ENCODE measurements at regions not wholly inside any gene's neighbourhood (a gene's known extent, or its start where the extent isn't known, plus 50 kb on each side); places are given as distances from the start of the nearest gene placed in this dataset.

DNA sequence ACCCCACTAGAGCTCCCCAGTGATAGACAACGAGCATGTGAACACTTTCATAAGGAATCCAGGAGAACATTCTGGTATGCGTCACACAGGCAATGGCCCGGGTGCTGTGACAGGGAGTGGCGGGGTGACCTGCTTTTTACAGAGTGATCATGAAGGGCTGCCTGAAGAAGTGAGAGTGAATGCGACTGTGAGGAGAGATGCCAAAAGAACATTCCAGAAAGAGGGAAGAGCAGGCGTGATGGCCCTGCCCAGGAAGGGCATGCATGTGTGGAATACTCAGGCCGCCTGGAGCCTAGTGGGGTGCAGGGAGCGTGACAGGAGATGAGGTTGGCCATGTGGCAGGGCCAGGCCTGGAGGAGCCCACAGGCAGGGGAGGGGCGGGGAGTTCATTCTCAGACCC is 53.8 kb downstream of the FZD10 start:
- intact Hi-C loops (cut with micrococcal nuclease): no loop called here
- no peak for DNase-seq
- no peak for ATAC-seq

DNA sequence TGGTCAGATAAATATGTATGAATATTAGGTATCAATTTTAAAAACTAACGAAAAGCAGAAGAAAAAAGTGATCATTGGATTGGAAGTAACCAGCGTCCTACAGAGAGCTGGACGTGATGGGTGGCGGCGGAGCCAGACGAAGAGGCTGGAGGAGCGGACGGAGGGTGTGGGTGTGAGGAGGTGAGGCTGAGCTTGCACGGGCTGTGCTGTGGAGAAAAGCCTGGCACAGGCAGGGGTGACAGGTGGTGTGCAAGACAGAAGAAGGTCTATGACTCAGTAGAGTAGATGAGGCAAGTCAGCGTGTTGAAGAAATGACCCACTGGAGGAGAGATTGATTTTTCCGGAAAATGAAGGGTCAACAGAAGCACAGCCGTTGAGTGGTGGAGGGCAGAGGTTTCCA is 56.4 kb downstream of the FZD10 start:
- no peak for DNase-seq
- ATAC-seq: no peak
- intact Hi-C loops (cut with micrococcal nuclease): no loop called here

DNA sequence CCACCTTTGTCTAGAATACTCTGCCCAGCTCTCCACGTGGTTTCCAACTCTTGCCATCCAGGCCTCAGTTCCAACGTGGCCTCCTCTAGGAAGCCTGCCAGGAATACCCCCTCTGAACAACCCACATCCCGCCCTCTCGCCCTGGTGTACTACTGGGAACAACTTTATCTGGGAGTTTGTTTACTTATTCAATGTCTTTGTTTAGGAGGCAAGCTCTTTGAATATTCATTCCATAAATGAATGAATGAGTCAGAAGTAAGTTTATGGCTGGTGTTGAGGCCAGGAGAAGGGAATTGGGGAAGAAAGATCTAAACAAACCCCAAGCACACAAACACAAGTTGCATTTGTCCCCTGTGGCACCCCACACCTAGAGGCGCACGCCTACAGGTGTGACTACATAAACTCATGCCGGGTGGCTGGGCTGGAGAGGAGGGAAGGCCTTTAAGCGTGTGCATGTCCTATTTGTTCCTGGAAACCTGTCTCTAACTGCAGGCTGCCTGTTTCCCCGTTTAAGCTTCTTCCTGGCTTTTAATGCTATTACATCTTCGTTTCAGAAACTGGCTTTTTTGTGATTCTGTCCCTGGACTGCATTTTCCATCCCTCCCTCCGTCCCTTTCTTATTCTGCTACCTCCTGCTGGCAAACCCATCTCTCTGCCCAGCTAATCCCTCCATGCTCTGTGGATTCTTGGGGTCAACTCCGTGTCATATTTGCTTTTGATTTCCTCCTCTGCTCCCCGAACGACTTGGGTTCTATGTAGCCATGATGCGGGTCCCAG is 57.9 kb downstream of the FZD10 start:
- intact Hi-C loops (cut with micrococcal nuclease): no loop called here

DNA sequence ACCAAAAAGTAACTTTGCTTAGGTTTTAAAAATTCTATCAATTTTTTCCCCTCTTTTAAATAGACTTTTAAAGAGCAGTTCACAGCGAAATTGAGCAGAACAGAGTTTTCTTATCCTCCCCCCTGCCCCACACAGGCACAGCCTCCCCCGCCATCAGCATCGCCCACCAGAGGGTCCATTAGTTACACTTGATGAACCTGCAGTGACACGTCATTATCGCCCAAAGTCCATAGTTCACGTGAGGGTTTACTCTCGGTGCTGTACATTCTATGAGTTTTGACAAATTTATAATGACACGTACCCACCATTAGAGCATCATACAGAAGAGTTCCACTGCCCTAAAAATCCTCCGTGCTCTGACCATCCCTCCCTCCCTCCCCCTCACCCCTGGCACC is 58.4 kb downstream of the FZD10 start:
- DNase-seq: no peak
- no peak for ATAC-seq
- intact Hi-C loops (cut with micrococcal nuclease): no loop called here

More for the DNA sequence above, 57.9 kb downstream of the FZD10 start:
- DNase-seq (no peak), ATAC-seq (no peak)

DNA sequence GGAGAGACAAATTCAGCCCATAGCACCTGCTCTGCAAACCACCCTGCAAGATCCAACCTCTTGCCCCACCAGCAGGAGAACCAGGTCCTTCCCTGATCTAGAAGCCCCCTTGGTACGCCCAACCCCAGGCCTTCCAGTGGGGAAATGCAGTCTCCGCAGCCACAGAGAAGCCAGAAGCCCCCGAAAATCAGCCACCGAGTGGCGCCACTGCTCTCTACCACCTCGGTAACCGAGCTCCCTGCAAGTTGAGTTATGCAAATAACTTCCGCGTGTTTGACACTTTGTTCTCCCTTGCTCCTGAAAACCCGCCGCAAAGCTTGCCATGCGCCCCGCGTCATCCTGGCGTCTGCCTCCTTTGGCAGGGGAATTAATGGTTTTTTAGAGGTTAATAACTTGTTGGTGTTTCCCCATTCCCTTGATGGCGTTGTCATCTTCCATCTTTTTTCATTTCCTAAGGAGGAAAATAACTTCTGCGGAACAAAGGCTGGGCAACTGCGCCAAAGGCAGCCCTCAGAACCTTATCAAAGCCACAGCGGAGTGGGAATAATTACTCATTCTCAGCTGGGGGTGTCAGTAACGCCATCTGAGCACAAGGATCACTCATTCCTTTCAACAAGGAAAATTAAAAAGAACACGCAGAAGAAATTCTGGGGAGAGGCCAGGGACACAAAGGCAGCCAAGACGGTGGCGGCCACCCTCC is 60.4 kb downstream of the FZD10 start:
- ATAC-seq (no peak), DNase-seq (no peak)
- intact Hi-C loops (cut with micrococcal nuclease): no loop called here

DNA sequence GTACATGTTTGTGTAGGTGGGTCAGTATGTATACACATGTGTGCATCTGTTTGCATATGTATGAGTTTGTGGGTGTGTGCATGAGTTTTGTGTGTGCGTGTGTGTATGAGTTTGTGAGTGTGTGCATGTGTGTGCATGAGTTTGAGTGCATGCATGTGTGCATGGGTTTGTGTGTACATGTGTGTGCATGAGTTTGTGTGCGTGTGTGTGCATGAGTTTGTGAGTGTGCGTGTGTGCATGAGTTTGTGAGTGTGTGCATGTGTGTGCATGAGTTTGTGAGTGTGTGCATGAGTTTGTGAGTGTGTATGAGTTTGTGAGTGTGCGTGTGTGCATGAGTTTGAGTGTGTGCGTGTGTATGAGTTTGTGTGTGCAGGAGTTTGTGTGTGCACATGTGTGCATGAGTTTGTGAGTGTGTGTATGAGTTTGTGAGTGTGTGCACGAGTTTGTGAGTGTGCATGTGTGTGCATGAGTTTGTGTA is 61.5 kb downstream of the FZD10 start:
- no peak for DNase-seq
- intact Hi-C loops (cut with micrococcal nuclease): no loop called here
- ATAC-seq: no peak

DNA sequence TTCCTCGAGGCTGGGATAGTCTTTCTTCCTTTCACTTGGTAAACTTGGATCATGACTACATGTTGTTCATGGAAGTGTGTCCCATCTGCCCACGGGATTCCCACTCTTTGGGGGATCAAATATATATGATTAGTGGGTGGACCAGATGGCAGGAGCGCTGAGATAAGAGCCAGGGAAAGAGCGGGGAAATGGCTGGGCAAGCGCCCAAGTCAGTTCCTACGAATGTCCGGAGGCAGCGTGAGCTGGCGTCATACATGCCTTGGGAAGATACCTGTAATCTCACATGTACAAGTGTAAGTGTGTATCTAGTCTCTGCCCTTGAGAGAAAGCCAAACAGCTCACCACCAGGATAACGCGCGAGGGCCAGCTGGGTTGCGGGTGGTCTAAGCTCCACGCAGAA is 62.3 kb downstream of the FZD10 start:
- DNase-seq (no peak), ATAC-seq (no peak)
- intact Hi-C loops (cut with micrococcal nuclease): no loop called here

DNA sequence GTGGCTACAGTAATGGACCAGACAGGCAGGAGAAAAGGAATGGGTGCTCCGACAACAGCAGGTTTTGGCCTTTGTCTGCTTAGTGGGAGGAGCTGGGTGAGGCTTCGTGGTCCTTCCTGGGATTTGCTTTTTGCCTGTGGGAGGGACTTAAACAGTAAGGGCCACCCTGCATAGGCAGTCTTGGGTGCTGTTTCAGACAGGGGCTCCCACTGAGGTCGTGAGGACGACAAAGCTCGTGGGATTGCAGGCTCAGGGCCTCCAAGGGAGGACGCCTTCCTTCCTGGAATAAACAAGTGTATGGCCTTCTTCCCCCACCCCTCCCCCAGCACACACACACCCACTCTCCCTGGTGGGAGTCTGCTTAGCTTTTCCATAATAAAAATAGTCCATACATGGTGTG is 63.1 kb downstream of the FZD10 start:
- ATAC-seq (no peak), DNase-seq (no peak)
- intact Hi-C loops (cut with micrococcal nuclease): no loop called here

DNA sequence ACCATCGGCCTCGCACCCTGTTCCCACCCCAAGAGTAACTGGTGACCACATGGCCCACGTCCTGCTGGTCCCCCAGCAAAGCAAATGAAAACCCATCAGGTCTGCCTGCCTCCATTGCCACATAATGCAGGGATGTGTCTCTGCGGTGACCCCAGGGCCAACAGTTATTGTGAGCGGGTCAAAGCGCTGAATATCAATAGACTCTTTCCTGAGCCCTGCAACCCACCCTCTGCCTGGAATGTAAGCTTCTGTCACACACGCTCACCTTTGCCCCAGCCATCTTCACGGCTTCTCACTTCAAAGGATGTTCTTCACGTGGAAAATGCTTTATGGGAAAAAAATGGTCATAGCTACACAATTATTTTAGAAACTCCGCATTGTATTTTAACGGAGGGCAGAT is 63.9 kb downstream of the FZD10 start:
- DNase-seq (no peak), ATAC-seq (no peak)
- intact Hi-C loops (cut with micrococcal nuclease): no loop called here

DNA sequence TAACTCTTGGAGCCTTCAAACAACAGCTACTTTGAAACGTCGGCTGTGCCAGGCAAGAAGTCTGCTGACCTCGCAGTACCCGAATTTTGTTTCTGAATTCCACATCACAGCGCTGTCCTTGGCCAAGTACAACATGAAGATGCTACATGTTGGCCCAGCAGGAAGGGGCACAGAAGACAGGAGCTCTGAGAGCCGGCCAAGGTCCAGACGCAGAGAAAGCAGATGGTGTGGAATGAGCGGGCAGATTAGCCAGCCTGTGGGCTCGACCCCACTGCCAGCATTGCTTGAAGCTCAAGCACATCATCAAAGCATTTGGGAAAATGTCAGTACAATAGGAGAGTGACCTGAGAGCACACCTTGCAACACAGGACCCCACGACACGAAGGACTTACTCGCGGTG is 64.5 kb downstream of the FZD10 start:
- intact Hi-C loops (cut with micrococcal nuclease): no loop called here
- DNase-seq (no peak), ATAC-seq (no peak)

DNA sequence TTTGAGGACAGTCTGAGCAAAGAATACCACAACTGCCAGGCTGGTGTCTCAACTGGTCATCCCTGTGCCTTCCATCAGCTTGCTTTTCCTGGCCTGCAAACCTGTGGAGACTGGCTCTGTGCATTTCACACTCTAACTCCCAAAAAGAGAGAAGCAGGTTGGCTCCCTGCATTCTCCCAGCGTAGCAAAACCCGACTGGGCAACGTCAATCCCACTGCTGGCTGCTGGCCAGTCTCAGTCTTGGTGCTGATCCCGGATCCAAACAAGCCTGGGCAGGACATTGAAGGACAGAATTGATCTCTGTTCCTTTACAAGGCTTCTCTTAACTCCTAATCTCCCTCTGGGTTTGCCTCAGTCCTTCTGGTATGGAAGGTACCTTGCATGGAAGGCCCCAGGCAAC is 65.4 kb downstream of the FZD10 start:
- intact Hi-C loops (cut with micrococcal nuclease): no loop called here
- ATAC-seq: no peak
- no peak for DNase-seq

DNA sequence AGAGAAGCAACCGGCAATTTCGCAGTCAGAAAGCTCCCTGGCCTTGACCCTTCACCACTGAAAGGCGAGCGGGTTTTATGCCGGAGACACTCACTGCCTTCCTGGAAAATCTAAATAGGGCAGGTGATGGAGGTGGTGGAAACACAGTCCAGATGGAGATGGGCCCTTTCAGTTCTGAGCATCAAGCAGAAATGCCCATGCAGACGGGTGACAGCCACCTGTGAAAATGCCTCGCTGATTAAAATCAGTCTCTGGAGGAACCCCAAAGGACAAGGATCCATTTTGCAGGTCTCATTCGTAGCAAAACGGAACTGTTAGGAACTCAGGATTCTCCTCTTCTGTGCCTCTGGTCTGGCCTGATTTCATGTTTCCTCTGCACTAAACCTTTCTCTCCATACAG is 74.2 kb downstream of the FZD10 start:
- DNase-seq (no peak), ATAC-seq (no peak)
- intact Hi-C loops (cut with micrococcal nuclease): no loop called here

DNA sequence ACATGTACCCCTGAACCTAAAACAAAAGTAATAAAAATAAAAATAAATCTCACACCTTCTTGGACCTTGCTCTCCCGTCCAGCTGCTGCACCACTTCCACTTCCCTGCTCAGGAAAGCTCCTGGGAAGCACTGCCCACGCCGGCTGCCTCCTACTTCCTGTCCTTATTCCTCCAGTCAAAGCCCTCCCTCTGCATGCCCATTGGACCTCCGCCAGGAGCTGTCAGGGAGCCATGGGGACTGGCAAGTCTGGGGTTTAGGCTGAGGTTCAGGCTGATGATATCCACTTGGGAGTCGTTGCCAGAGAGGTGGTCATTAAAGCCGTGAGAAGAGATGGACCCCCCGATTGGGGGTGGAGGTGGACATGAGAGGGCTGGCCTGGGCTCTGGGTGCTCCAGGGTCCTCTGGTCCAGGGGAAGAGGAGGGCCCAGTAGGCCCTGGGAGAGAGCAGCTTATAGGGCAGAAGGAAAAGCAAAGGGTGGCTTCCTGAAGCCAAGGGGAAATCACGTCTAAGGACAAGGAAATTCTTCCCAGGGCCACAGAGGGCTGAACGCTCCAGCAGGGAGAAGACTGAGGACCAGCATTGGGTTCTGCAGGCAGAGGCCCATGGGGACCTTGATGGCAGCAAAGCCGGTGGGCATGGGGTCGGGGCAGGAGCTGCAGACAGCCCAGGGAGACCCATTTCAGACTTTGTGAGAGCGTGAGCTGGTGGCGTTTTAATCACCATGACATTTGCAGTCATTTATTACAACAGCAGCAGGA is 78.7 kb downstream of the FZD10 start:
- no peak for ATAC-seq
- no peak for DNase-seq
- intact Hi-C loops (cut with micrococcal nuclease): no loop called here

DNA sequence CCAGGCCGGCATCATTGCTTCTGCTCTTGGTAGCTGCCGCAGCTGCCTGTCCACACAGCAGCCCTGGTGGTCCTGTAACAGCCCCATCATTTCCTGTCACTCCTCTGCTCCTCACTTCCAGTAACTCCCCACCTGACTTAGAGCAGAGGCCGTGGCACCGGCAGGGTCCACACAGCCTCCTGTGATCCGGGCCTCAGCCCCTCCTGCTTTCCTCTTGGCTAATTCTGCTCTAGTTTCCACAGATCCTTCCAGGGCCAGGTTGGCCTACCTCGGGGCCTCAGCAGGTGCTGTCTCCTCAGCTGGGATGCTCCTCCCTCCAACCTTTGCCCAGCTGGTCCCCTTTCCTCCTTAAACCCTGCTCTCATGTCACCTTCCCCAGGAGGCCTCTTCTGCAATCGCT is 80.2 kb downstream of the FZD10 start:
- no peak for ATAC-seq
- no peak for DNase-seq
- intact Hi-C loops (cut with micrococcal nuclease): no loop called here

DNA sequence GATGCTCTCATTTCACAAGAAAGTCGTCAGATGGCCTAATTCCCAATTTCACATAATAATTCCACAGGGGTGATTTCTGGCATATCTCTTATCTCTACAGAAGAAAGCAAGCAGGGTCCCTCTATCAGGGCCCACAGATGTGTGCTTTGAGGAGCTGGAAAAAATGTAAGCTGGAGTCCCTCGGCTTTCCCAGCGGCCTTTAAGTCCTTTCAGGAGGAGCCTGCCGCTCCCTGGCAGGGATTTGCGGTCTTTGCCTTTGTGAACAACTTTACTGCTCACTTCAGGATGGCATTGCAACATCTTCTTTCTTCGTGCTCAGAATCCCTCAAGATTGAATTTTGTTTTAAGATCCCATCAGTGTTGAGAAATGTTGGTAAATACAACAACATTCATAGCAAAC is 83.0 kb downstream of the FZD10 start:
- intact Hi-C loops (cut with micrococcal nuclease): no loop called here
- no peak for ATAC-seq
- no peak for DNase-seq

DNA sequence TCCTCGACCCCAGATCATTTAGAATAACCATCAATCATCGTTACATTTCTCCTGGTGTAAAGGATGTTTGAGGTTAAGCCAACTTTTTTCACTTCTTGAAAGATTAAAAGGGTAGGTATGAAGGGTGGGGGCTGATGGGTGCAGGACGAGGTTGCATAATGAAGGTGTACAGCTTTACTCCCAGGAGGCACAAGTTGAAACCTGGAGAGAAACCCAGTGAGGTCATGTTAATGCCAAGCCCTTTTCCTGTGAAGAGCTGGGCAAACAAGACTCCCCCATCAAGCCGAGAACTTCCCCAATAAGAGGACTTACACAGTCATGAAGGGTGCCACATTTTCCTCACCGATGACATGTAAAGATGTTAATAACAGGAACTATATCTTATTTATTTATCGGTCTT is 84.3 kb downstream of the FZD10 start:
- DNase-seq: no peak
- intact Hi-C loops (cut with micrococcal nuclease): no loop called here
- no peak for ATAC-seq

DNA sequence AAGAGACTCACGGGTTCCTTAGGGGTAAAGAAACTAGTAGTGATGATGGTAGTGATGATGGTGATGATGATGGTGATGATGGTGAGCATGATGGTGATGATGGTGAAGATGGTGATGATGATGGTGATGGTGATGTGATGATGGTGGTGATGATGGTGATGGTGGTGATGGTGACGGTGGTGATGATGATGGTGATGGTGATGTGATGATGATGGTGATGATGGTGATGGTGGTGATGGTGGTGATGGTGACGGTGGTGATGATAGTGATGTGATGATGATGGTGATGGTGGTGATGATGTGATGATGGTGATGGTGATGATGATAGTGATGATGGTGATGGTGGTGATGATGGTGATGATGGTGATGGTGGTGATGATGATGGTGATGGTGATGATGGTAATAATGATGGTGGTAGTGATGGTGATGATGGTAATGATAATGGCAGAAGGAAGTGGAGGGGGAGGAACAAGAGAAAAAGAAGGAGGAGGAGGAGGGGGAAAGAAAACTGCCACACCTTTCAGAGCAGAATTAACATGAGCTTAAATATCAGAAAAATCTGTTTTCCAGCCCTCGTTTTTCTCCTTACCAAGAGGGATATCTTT is 85.5 kb downstream of the FZD10 start:
- intact Hi-C loops (cut with micrococcal nuclease): no loop called here
- no peak for DNase-seq
- ATAC-seq: no peak

DNA sequence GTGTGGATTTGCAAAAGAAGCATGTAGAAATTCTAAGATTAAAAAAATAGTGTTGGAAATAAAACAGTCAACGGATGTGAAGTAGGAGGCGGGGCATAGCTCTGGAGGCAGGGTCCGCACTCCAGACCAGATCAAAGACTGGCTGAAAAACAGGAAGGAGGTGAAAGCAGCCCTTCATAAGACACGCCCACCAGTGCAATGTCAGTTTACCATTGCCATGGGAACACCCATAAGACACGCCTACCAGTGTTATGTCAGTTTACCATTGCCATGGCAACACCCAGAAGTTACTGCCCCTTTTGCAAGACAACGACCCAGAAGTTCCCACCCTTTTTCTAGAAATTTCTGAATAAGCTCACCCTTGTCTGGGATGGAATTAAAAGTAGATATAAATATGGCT is 87.1 kb downstream of the FZD10 start:
- DNase-seq (no peak), ATAC-seq (no peak)
- intact Hi-C loops (cut with micrococcal nuclease): no loop called here

DNA sequence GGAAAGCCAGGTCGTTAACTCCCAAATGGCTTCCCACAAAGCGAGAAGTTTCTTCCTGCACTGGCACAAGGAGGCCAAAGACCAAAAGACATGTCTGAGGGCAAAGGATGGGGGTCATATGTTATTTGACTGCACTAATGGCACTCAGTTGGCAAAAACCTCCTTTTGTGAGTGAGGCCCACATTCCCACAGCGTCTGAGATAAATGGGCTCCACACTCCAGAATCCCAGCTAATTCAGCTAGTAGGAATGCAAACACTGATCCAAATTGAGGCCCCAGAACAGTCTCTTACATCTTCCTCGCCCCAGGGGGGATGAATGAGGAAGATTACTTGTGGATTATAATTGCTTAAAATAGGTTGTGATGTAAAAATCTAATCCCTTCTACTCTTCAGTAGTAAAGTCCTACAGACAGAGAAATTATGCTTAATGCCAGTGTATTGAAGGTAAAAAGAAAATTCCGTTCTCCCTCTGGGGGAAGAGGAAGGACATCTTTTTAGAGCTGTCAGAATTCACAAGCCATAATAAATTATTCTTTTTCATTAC is 86.4 kb upstream of the PIWIL1 start:
- intact Hi-C loops (cut with micrococcal nuclease): no loop called here
- ATAC-seq (no peak), DNase-seq (no peak)

DNA sequence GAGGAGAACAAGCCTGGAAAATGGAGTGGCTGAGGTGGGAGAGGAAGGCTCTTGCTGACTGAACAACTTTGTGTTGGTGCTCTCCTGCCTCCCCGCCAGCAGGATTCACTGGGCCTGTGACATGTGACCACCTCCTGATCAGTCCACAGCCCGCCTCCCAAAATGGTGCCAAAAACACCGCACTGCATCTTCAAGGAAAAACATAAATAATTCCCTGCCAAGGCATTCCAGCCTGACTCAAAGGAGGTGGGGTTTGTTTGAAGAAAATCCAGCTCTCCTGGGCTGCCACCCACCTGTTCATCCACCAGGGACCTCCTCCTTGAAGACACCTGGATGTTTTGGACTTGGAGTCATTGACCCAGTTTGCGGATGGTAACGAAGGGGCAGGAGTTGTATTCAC is 83.8 kb upstream of the PIWIL1 start:
- DNase-seq (no peak), ATAC-seq (no peak)
- intact Hi-C loops (cut with micrococcal nuclease): no loop called here

Measured in left ventricle myocardium superior (tissue), 1 donor.